H9 (cell line): ENCODE measurements at regions not wholly inside any gene's neighbourhood (a gene's known extent, or its start where the extent isn't known, plus 50 kb on each side); places are given as distances from the start of the nearest gene placed in this dataset.

Experiments
- DNase-seq: peaks from one replicate; pipeline ENCODE4 v3.0.0-alpha.2; 2017
- H2AFZ ChIP-seq: one replicate; pipeline ENCODE4 v1.6.1; 2013; ENCODE audit warnings: mild to moderate bottlenecking, low read length, control low read depth, moderate library complexity
- H2AK5ac ChIP-seq: 2 replicates; pipeline ENCODE4 v1.6.1; 2013; ENCODE audit warnings: low read length, control low read depth, mixed read lengths; ENCODE audit not compliant: insufficient read length
- H2BK120ac ChIP-seq: one replicate; pipeline ENCODE4 v1.6.1; 2013; ENCODE audit warnings: low read depth, mild to moderate bottlenecking, low read length, control low read depth, inconsistent platforms; ENCODE audit not compliant: poor library complexity, severe bottlenecking
- H2BK12ac ChIP-seq: 2 replicates; pipeline ENCODE4 v1.6.1; 2013; ENCODE audit warnings: low read length, control low read depth, mixed read lengths, low read depth; ENCODE audit not compliant: insufficient read length
- H2BK15ac ChIP-seq: 2 replicates; pipeline ENCODE4 v1.6.1; 2013; ENCODE audit warnings: low read depth, low read length, control low read depth
- H2BK20ac ChIP-seq: one replicate; pipeline ENCODE4 v1.6.1; 2013; ENCODE audit warnings: low read depth, mild to moderate bottlenecking, low read length, control low read depth, inconsistent platforms; ENCODE audit not compliant: poor library complexity, severe bottlenecking
- H2BK5ac ChIP-seq: 2 replicates; pipeline ENCODE4 v1.6.1; 2013; ENCODE audit warnings: low read length, control low read depth, mixed read lengths; ENCODE audit not compliant: insufficient read length
- H3K14ac ChIP-seq: 2 replicates; pipeline ENCODE4 v1.6.1; 2013; ENCODE audit warnings: low read length, control low read depth; ENCODE audit not compliant: insufficient read depth
- H3K18ac ChIP-seq: 2 replicates; pipeline ENCODE4 v1.6.1; 2013; ENCODE audit warnings: low read depth, mild to moderate bottlenecking, mixed read lengths, low read length, control low read depth; ENCODE audit not compliant: insufficient read length
- H3K23ac ChIP-seq: 2 replicates; pipeline ENCODE4 v1.6.1; 2013; ENCODE audit warnings: low read length, control low read depth, mixed read lengths, low read depth; ENCODE audit not compliant: insufficient read length
- H3K23me2 ChIP-seq: 2 replicates; pipeline ENCODE4 v1.6.1; 2013; ENCODE audit warnings: low read depth, mild to moderate bottlenecking, mixed read lengths, low read length, control low read depth; ENCODE audit not compliant: insufficient read length, poor library complexity, severe bottlenecking
- H3K27ac ChIP-seq: 2 replicates; pipeline ENCODE4 v1.5.1; 2013; ENCODE audit warnings: low read length, control low read depth, mixed read lengths, low read depth; ENCODE audit not compliant: insufficient read length
- H3K27me3 ChIP-seq: 2 replicates; pipeline ENCODE4 v1.6.1; 2013; ENCODE audit warnings: low read length, control low read depth, inconsistent platforms; ENCODE audit not compliant: insufficient read depth
- H3K4ac ChIP-seq: 2 replicates; pipeline ENCODE4 v1.6.1; 2013; ENCODE audit warnings: low read depth, mild to moderate bottlenecking, control low read depth, inconsistent platforms, low read length, moderate library complexity
- H3K4me1 ChIP-seq: 2 replicates; pipeline ENCODE4 v1.6.1; 2013; ENCODE audit warnings: low read length, control low read depth, inconsistent platforms; ENCODE audit not compliant: insufficient read depth
- H3K4me2 ChIP-seq: 2 replicates; pipeline ENCODE4 v1.6.1; 2013; ENCODE audit warnings: low read length, control low read depth, mixed read lengths; ENCODE audit not compliant: insufficient read length, insufficient read depth
- H3K56ac ChIP-seq: 2 replicates; pipeline ENCODE4 v1.6.1; 2013; ENCODE audit warnings: low read depth, mild to moderate bottlenecking, mixed read lengths, low read length, control low read depth; ENCODE audit not compliant: insufficient read length
- H3K79me1 ChIP-seq: 2 replicates; pipeline ENCODE4 v1.6.1; 2013; ENCODE audit warnings: low read depth, mild to moderate bottlenecking, moderate library complexity, low read length, control low read depth, inconsistent platforms; ENCODE audit not compliant: insufficient read depth, poor library complexity, severe bottlenecking
- H3K79me2 ChIP-seq: 2 replicates; pipeline ENCODE4 v1.6.1; 2013; ENCODE audit warnings: low read length, control low read depth, inconsistent platforms; ENCODE audit not compliant: insufficient read depth
- H3K9ac ChIP-seq: 2 replicates; pipeline ENCODE4 v1.6.1; 2013; ENCODE audit warnings: low read length, control low read depth, mixed read lengths; ENCODE audit not compliant: insufficient read length; ENCODE audit errors: extremely low read depth
- H3K9me3 ChIP-seq: one replicate; pipeline ENCODE4 v1.6.1; 2013; ENCODE audit warnings: low read depth, low read length, inconsistent platforms; ENCODE audit not compliant: control insufficient read depth
- H3T11ph ChIP-seq: one replicate; pipeline ENCODE4 v1.6.1; 2013; ENCODE audit warnings: mild to moderate bottlenecking, low read length, control low read depth, inconsistent platforms
- H4K20me1 ChIP-seq: one replicate; pipeline ENCODE4 v1.6.1; 2013; ENCODE audit not compliant: control insufficient read depth, insufficient read length, insufficient read depth
- H4K5ac ChIP-seq: 2 replicates; pipeline ENCODE4 v1.6.1; 2013; ENCODE audit warnings: low read depth, mild to moderate bottlenecking, mixed read lengths, low read length, control low read depth; ENCODE audit not compliant: insufficient read length
- H4K8ac ChIP-seq: replicated peaks from 2 replicates; pipeline ENCODE4 v1.6.1; 2013; ENCODE audit warnings: low read length, control low read depth, mixed read lengths, low read depth; ENCODE audit not compliant: insufficient read length
- H4K91ac ChIP-seq: 2 replicates; pipeline ENCODE4 v1.6.1; 2013; ENCODE audit warnings: low read depth, mild to moderate bottlenecking, moderate library complexity, mixed read lengths, low read length, control low read depth; ENCODE audit not compliant: insufficient read length
- H3K27ac Mint-ChIP-seq, 3 experiments: 2 replicates in 2 of 3; 3 replicates in 1 of 3; pipeline ENCODE4 v1.8.0; 2020 to 2021; ENCODE audit warnings: mixed read lengths in 3 of 3, mild to moderate bottlenecking in 1 of 3, moderate library complexity in 1 of 3
- H3K27me3 Mint-ChIP-seq: 2 replicates; pipeline ENCODE4 v1.8.0; 2021; ENCODE audit warnings: low read depth, mild to moderate bottlenecking, moderate library complexity, mixed read lengths
- H3K36me3 Mint-ChIP-seq, 3 experiments: 2 replicates in 2 of 3; 3 replicates in 1 of 3; pipeline ENCODE4 v1.8.0; 2020 to 2021; ENCODE audit warnings: low read depth in 3 of 3, mixed read lengths in 3 of 3; ENCODE audit not compliant: insufficient read depth in 1 of 3
- H3K4me1 Mint-ChIP-seq, 2 experiments: 2 replicates each; pipeline ENCODE4 v1.8.0; 2020; ENCODE audit warnings: mixed read lengths in 2 of 2
- H3K4me3 Mint-ChIP-seq, 2 experiments: 2 replicates in 1 of 2; 3 replicates in 1 of 2; pipeline ENCODE4 v1.8.0; 2020 to 2021; ENCODE audit warnings: mild to moderate bottlenecking in 2 of 2, mixed read lengths in 2 of 2, moderate library complexity in 1 of 2
- H3K9me3 Mint-ChIP-seq, 2 experiments: 2 replicates in 1 of 2; 3 replicates in 1 of 2; pipeline ENCODE4 v1.8.0; 2020; ENCODE audit warnings: mild to moderate bottlenecking in 2 of 2, mixed read lengths in 2 of 2, moderate library complexity in 1 of 2
- CTCF ChIP-seq: fragments of 200-600 bp; sonication (generic); conservative IDR thresholded peaks from 3 replicates; pipeline ENCODE4 v1.8.0; 2021; ENCODE audit warnings: antibody characterized with exemption, mild to moderate bottlenecking
- WGBS: extraction: QIAGEN DNeasy Blood & Tissue Kit; methylation state at CpG from one replicate; pipeline ENCODE4 v1.1.7; 2013; ENCODE audit warnings: missing lambda C conversion rate, low lambda C conversion rate, mixed read lengths; ENCODE audit not compliant: insufficient read length; ENCODE audit errors: extremely low coverage; 5-methylcytosine and 5-hydroxymethylcytosine counted together

GRCh38 chr6:4412488-4412887 is 277.1 kb upstream of the ECI2 start:
- Histone ChIP-seq H2BK12ac (no peak overlapping the region), H3K23ac (no peak overlapping the region), H4K5ac (no peak overlapping the region), H3K79me1 (no peaks in the 10 kb centered on the region), H2AFZ (no peak overlapping the region), H2AK5ac (no peak overlapping the region), H4K91ac (no peak overlapping the region), H3K23me2 (no peaks in the 10 kb centered on the region), H3K27me3 (no peaks in the 10 kb centered on the region), H2BK120ac (no peak overlapping the region), H3K56ac (no peak overlapping the region), H3K14ac (no peak overlapping the region), H3K9ac (no peak overlapping the region), H3K4me1 (no peaks in the 10 kb centered on the region), H2BK15ac (no peak overlapping the region), H4K20me1 (no peaks in the 10 kb centered on the region), H3K27ac (no peak overlapping the region), H3K9me3 (no peaks in the 10 kb centered on the region), H3K18ac (no peak overlapping the region), H3K79me2 (no peaks in the 10 kb centered on the region), H2BK20ac (no peak overlapping the region), H3K4ac (no peak overlapping the region), H3T11ph (no peak overlapping the region), H3K4me2 (no peak overlapping the region), H2BK5ac (no peak overlapping the region), H4K8ac (no peak overlapping the region)
- no CpG with 5 or more reads among the region's 2 CpGs for WGBS
- H3K27ac Mint-ChIP-seq = no peak overlapping the region
- H3K36me3 Mint-ChIP-seq = peaks cover 4 to 17% (median 12%) of the 10 kb centered on the region in 3 experiments
- peaks cover 10 to 16% of the 10 kb centered on the region in 2 experiments for H3K9me3 Mint-ChIP-seq
- no peak for TF ChIP-seq CTCF
- H3K4me3 Mint-ChIP-seq = no peak overlapping the region
- no peak for DNase-seq
- peaks cover 9 to 11% of the 10 kb centered on the region in 2 experiments for H3K4me1 Mint-ChIP-seq
- peaks cover 4% of the 10 kb centered on the region for H3K27me3 Mint-ChIP-seq
